Loucy (cell line): ENCODE measurements at regions not wholly inside any gene's neighbourhood (a gene's known extent, or its start where the extent isn't known, plus 50 kb on each side); places are given as distances from the start of the nearest gene placed in this dataset.
"Not testable (repeated sequence)": the region's sequence is repeated elsewhere in the genome, so short reads cannot be mapped to it uniquely, and the experiment has no call there.

Source experiments
- H2AFZ ChIP-seq: fragments of 200-600 bp; sonication (generic); 2 replicates; pipeline ENCODE4 v1.6.0; 2016; ENCODE audit warnings: antibody characterized with exemption, mild to moderate bottlenecking, low read length, moderate library complexity
- H3F3A ChIP-seq: fragments of 200-600 bp; 2 replicates; pipeline ENCODE4 v1.6.0; 2016; ENCODE audit warnings: antibody characterized with exemption, low read depth, mild to moderate bottlenecking
- H3K27me3 ChIP-seq: fragments of 200-600 bp; sonication (generic); 2 replicates; pipeline ENCODE4 v1.6.1; 2014; ENCODE audit warnings: low read length, mild to moderate bottlenecking; ENCODE audit not compliant: insufficient read depth, poor library complexity, severe bottlenecking
- H3K36me3 ChIP-seq: fragments of 200-600 bp; sonication (generic); 2 replicates; pipeline ENCODE4 v1.6.1; 2016; ENCODE audit warnings: low read length; ENCODE audit not compliant: insufficient read depth
- H3K4me1 ChIP-seq: fragments of 200-600 bp; sonication (generic); 2 replicates; pipeline ENCODE4 v1.5.1; 2014; ENCODE audit warnings: low read length, mild to moderate bottlenecking; ENCODE audit not compliant: insufficient read depth, poor library complexity, severe bottlenecking
- H3K4me2 ChIP-seq: fragments of 200-600 bp; sonication (generic); 2 replicates; pipeline ENCODE4 v1.6.0; 2014; ENCODE audit warnings: antibody characterized with exemption, low read length, low read depth, mild to moderate bottlenecking; ENCODE audit not compliant: poor library complexity, severe bottlenecking
- H3K4me3 ChIP-seq: fragments of 200-600 bp; sonication (generic); 2 replicates; pipeline ENCODE4 v1.5.1; 2014; ENCODE audit warnings: low read length, mild to moderate bottlenecking, mixed read lengths; ENCODE audit not compliant: poor library complexity, severe bottlenecking
- H3K79me2 ChIP-seq: fragments of 200-600 bp; sonication (generic); 2 replicates; pipeline ENCODE4 v1.6.1; 2014; ENCODE audit warnings: low read length; ENCODE audit not compliant: insufficient read depth
- H3K9ac ChIP-seq: fragments of 200-600 bp; sonication (generic); 2 replicates; pipeline ENCODE4 v1.6.0; 2014; ENCODE audit warnings: mild to moderate bottlenecking, low read depth, low read length, moderate library complexity; ENCODE audit not compliant: poor library complexity, severe bottlenecking
- H3K9me2 ChIP-seq: fragments of 200-600 bp; sonication (generic); replicated peaks from 2 replicates; pipeline ENCODE4 v1.6.1; 2016; ENCODE audit warnings: low read depth, low read length, mixed read lengths
- H3K9me3 ChIP-seq: fragments of 200-600 bp; sonication (generic); 2 replicates; pipeline ENCODE4 v1.6.1; 2014; ENCODE audit warnings: mild to moderate bottlenecking, antibody characterized with exemption, low read length, low read depth; ENCODE audit not compliant: insufficient read depth
- H4K20me1 ChIP-seq: fragments of 200-600 bp; sonication (generic); 2 replicates; pipeline ENCODE4 v1.6.0; 2014; ENCODE audit warnings: antibody characterized with exemption, low read length, mild to moderate bottlenecking; ENCODE audit not compliant: insufficient read depth, poor library complexity, severe bottlenecking
- EZH2phosphoT487 ChIP-seq: fragments of 200-600 bp; IDR thresholded peaks from 2 replicates; pipeline ENCODE4 v1.6.1; 2018; ENCODE audit warnings: antibody characterized with exemption, mild to moderate bottlenecking, moderate library complexity, borderline replicate concordance
- TF ChIP-seq, protein P1 (sequence below): fragments of 200-600 bp; sonication (generic); conservative IDR thresholded peaks from 2 replicates; pipeline ENCODE4 v1.5.1; 2014; ENCODE audit warnings: mild to moderate bottlenecking, antibody characterized with exemption, low read length

DNA sequence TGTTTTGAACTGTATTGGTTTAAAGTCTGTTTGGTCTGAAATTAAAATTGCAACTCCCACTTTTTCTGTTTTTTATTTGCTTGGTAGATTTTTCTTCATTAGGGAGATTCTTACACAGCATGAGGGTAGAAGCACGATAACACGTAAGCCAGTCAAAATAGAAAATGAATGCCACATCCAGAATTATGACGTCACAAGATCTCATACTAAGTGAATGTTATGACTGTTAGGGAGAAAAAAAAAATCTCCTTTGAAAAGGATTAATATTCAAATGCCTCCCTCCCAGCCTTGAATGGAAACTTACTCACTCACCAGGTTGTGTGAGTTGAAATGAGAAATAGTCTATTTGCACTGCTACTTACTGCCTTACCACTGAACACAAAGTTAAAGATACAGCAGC is 670.8 kb downstream of the TFAP2A start:
- no peaks in the 10 kb centered on the region for H3K9me2 ChIP-seq
- H3K4me3 ChIP-seq: no peak overlapping the region
- TF ChIP-seq EZH2phosphoT487: no peak
- TF ChIP-seq, protein P1, sequence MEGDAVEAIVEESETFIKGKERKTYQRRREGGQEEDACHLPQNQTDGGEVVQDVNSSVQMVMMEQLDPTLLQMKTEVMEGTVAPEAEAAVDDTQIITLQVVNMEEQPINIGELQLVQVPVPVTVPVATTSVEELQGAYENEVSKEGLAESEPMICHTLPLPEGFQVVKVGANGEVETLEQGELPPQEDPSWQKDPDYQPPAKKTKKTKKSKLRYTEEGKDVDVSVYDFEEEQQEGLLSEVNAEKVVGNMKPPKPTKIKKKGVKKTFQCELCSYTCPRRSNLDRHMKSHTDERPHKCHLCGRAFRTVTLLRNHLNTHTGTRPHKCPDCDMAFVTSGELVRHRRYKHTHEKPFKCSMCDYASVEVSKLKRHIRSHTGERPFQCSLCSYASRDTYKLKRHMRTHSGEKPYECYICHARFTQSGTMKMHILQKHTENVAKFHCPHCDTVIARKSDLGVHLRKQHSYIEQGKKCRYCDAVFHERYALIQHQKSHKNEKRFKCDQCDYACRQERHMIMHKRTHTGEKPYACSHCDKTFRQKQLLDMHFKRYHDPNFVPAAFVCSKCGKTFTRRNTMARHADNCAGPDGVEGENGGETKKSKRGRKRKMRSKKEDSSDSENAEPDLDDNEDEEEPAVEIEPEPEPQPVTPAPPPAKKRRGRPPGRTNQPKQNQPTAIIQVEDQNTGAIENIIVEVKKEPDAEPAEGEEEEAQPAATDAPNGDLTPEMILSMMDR: no peak
- no peaks in the 10 kb centered on the region for H3K27me3 ChIP-seq
- H3K36me3 ChIP-seq: no peaks in the 10 kb centered on the region
- H3K4me2 ChIP-seq: no peak overlapping the region
- no peaks in the 10 kb centered on the region for H3K79me2 ChIP-seq
- peaks cover 4% of the 10 kb centered on the region; the same call in 1 of the 2 replicates for H3K9me3 ChIP-seq
- no peaks in the 10 kb centered on the region for H3F3A ChIP-seq
- no peaks in the 10 kb centered on the region for H3K4me1 ChIP-seq
- no peak overlapping the region for H3K9ac ChIP-seq
- no peak overlapping the region for H2AFZ ChIP-seq
- no peaks in the 10 kb centered on the region for H4K20me1 ChIP-seq

DNA sequence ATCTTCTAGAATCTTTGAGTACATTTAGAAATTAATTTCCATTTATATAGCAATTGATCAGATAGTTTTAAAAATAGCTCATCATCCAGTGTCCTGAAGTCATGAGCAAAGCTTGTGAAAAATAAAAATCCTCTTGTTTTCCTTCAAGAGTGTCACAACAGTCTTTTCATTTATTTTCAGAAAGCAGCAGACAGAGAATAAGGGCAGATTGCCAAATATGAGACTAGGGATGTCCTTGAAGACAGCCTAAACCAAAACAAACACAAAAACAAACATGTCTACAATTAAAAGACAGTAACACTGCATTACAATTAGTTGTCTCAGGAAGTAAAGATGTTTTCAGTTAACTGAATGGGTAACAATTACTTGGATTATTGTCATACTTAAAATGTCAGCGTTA is 682.8 kb downstream of the TFAP2A start:
- no peak overlapping the region for H3K4me2 ChIP-seq
- no peaks in the 10 kb centered on the region for H3K4me1 ChIP-seq
- TF ChIP-seq, protein P1: no peak
- no peak for TF ChIP-seq EZH2phosphoT487
- H3K9me2 ChIP-seq: no peaks in the 10 kb centered on the region
- H3K4me3 ChIP-seq: no peak overlapping the region
- H3K9ac ChIP-seq: no peak overlapping the region
- H3K9me3 ChIP-seq: 0 out of 2 replicates have a peak, but pooled peaks cover 3% of the 10 kb centered on the region
- no peaks in the 10 kb centered on the region for H3K36me3 ChIP-seq
- H4K20me1 ChIP-seq: no peaks in the 10 kb centered on the region
- H3K79me2 ChIP-seq: no peaks in the 10 kb centered on the region
- no peak overlapping the region for H2AFZ ChIP-seq
- H3F3A ChIP-seq: no peaks in the 10 kb centered on the region
- H3K27me3 ChIP-seq: no peaks in the 10 kb centered on the region

DNA sequence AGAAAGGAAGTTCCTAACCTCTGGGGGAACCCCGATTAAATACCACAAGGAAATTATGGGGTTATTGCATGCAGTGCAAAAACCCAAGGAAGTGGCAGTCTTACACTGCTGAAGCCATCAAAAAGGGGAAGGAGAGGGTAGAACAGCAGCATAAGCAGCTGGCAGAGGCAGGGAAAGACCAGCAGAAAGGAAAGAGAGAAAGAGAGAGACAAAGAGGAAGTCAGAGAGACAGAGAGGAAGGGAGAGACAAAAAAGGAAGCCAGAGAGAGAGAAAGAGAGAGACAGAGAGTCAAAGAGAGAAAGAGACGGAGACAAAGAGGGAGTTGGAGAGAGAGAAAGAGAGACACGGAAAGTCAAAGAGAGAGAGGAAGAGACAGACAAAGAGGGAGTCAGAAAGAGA is 689.1 kb downstream of the TFAP2A start:
- H4K20me1 ChIP-seq, H3K27me3 ChIP-seq, H3K9me3 ChIP-seq, H3F3A ChIP-seq, H3K9ac ChIP-seq, H2AFZ ChIP-seq, H3K9me2 ChIP-seq, H3K36me3 ChIP-seq, H3K4me1 ChIP-seq, H3K79me2 ChIP-seq, H3K4me2 ChIP-seq, H3K4me3 ChIP-seq: not testable (repeated sequence)

DNA sequence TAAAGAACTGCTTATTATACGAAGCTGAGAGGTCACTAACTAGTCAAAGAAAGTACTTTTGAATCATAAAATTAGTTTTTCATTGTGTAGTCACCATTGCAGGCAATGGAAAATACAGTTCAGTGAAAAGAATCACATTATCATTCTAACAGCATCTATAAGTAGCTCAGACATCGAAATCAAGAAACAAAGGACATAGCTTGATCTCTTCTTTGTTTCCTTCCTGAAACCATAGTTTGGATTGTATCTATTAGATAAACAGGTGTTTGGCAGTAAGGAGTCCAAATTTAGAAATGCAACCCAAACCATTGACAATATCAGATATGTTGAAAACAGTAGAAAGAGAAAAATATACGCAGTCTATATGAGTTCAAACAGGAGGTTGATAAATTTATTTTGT is 697.3 kb downstream of the TFAP2A start:
- Histone ChIP-seq H3K79me2 (no peaks in the 10 kb centered on the region), H3F3A (no peaks in the 10 kb centered on the region), H3K9me2 (no peaks in the 10 kb centered on the region), H3K4me1 (no peaks in the 10 kb centered on the region), H3K27me3 (no peaks in the 10 kb centered on the region), H3K9ac (no peak overlapping the region), H3K4me2 (no peak overlapping the region), H2AFZ (no peak overlapping the region), H3K9me3 (no peaks in the 10 kb centered on the region), H4K20me1 (no peaks in the 10 kb centered on the region), H3K36me3 (no peaks in the 10 kb centered on the region), H3K4me3 (no peak overlapping the region)
- TF ChIP-seq, protein P1: no peak
- TF ChIP-seq EZH2phosphoT487: no peak
